Activated CD4-positive, alpha-beta memory T cell treated with anti-CD3 and anti-CD28 coated beads for 36 hours (primary cell): ENCODE measurements at regions not wholly inside any gene's neighbourhood (a gene's known extent, or its start where the extent isn't known, plus 50 kb on each side); places are given as distances from the start of the nearest gene placed in this dataset.

ENCODE experiments used
- CTCF ChIA-PET: fragments of 350-600 bp; sonication (Branson Sonifier 250); formaldehyde crosslinking; loops from one replicate; lab custom pipeline; 2021; ENCODE audit warnings: antibody characterized with exemption, inconsistent platforms; lab: Charles Lee
- POLR2A ChIA-PET: fragments of 350-600 bp; sonication (Branson Sonifier 250); formaldehyde crosslinking; loops from one replicate; lab custom pipeline; 2021; ENCODE audit warnings: antibody characterized with exemption; lab: Charles Lee
- DNase-seq: peaks from one replicate; pipeline ENCODE4 v3.0.0-alpha.2; 2020
- H3K27ac Mint-ChIP-seq: one replicate; pipeline ENCODE4 v1.8.0; 2021; ENCODE audit warnings: mixed read lengths
- H3K27me3 Mint-ChIP-seq: one replicate; pipeline ENCODE4 v1.8.0; 2021; ENCODE audit warnings: mixed read lengths
- H3K36me3 Mint-ChIP-seq: one replicate; pipeline ENCODE4 v1.8.0; 2021; ENCODE audit warnings: mixed read lengths
- H3K4me1 Mint-ChIP-seq: one replicate; pipeline ENCODE4 v1.8.0; 2021; ENCODE audit warnings: low read depth, mixed read lengths
- H3K4me3 Mint-ChIP-seq: one replicate; pipeline ENCODE4 v1.8.0; 2021; ENCODE audit warnings: mild to moderate bottlenecking, mixed read lengths
- H3K9me3 Mint-ChIP-seq: one replicate; pipeline ENCODE4 v1.8.0; 2021; ENCODE audit warnings: mixed read lengths
- intact Hi-C: fragments of 100-400 bp; cut with micrococcal nuclease; formaldehyde crosslinking; loops from one replicate; pipeline ENCODE4 v1.15.1; 2023

GRCh38 chr16:65878347-65878746 is 488.1 kb upstream of the CDH5 start:
- no peaks in the 10 kb centered on the region for H3K36me3 Mint-ChIP-seq
- H3K4me1 Mint-ChIP-seq = no peaks in the 10 kb centered on the region
- H3K27ac Mint-ChIP-seq = no peak overlapping the region
- no peak overlapping the region for H3K4me3 Mint-ChIP-seq
- CTCF ChIA-PET = no interaction called here
- POLR2A ChIA-PET = no interaction called here
- H3K27me3 Mint-ChIP-seq = no peaks in the 10 kb centered on the region
- no peak for DNase-seq
- no peaks in the 10 kb centered on the region for H3K9me3 Mint-ChIP-seq
- intact Hi-C loops = no loop called here

- Mint-ChIP-seq H3K4me3 (no peak overlapping the region), H3K4me1 (no peaks in the 10 kb centered on the region), H3K27me3 (no peaks in the 10 kb centered on the region), H3K36me3 (no peaks in the 10 kb centered on the region), H3K27ac (no peak overlapping the region), H3K9me3 (no peaks in the 10 kb centered on the region)
- ChIA-PET CTCF (no interaction called here), POLR2A (no interaction called here)
- intact Hi-C loops = no loop called here
- DNase-seq = no peak
Observed at GRCh38 chr16:65876624-65877023, 489.9 kb upstream of the CDH5 start.

- H3K9me3 Mint-ChIP-seq = no peaks in the 10 kb centered on the region
- H3K4me1 Mint-ChIP-seq = no peaks in the 10 kb centered on the region
- H3K27me3 Mint-ChIP-seq = no peaks in the 10 kb centered on the region
- ChIA-PET CTCF (no interaction called here), POLR2A (no interaction called here)
- intact Hi-C loops = no loop called here
- no peak overlapping the region for H3K4me3 Mint-ChIP-seq
- DNase-seq = no peak
- no peaks in the 10 kb centered on the region for H3K36me3 Mint-ChIP-seq
- H3K27ac Mint-ChIP-seq = no peak overlapping the region
Observed at GRCh38 chr16:65876056-65876408, 490.5 kb upstream of the CDH5 start.

- no peak for DNase-seq
- ChIA-PET POLR2A (no interaction called here), CTCF (no interaction called here)
- H3K36me3 Mint-ChIP-seq = no peaks in the 10 kb centered on the region
- H3K4me3 Mint-ChIP-seq = no peak overlapping the region
- no peaks in the 10 kb centered on the region for H3K4me1 Mint-ChIP-seq
- H3K27ac Mint-ChIP-seq = no peak overlapping the region
- no peaks in the 10 kb centered on the region for H3K9me3 Mint-ChIP-seq
- no peaks in the 10 kb centered on the region for H3K27me3 Mint-ChIP-seq
- intact Hi-C loops = no loop called here
Observed at GRCh38 chr16:65875381-65876055, 491.0 kb upstream of the CDH5 start.

GRCh38 chr16:65869261-65869660 is 497.2 kb upstream of the CDH5 start:
- peaks cover 2% of the 10 kb centered on the region for H3K9me3 Mint-ChIP-seq
- intact Hi-C loops = no loop called here
- POLR2A ChIA-PET = no interaction called here
- no peak overlapping the region for H3K4me3 Mint-ChIP-seq
- no peaks in the 10 kb centered on the region for H3K4me1 Mint-ChIP-seq
- CTCF ChIA-PET = no interaction called here
- no peaks in the 10 kb centered on the region for H3K36me3 Mint-ChIP-seq
- DNase-seq = no peak
- no peak overlapping the region for H3K27ac Mint-ChIP-seq
- H3K27me3 Mint-ChIP-seq = no peaks in the 10 kb centered on the region

- intact Hi-C loops = no loop called here
- CTCF ChIA-PET = no interaction called here
- no peak for DNase-seq
- H3K4me1 Mint-ChIP-seq = no peaks in the 10 kb centered on the region
- POLR2A ChIA-PET = no interaction called here
- peaks cover 6% of the 10 kb centered on the region for H3K9me3 Mint-ChIP-seq
- H3K4me3 Mint-ChIP-seq = no peak overlapping the region
- no peaks in the 10 kb centered on the region for H3K36me3 Mint-ChIP-seq
- no peak overlapping the region for H3K27ac Mint-ChIP-seq
- H3K27me3 Mint-ChIP-seq = no peaks in the 10 kb centered on the region
Observed at GRCh38 chr16:65867276-65867960, 499.1 kb upstream of the CDH5 start.

- intact Hi-C loops = no loop called here
- Mint-ChIP-seq H3K4me1 (no peaks in the 10 kb centered on the region), H3K27me3 (no peaks in the 10 kb centered on the region), H3K4me3 (no peak overlapping the region), H3K9me3 (peaks cover 6% of the 10 kb centered on the region), H3K36me3 (no peaks in the 10 kb centered on the region), H3K27ac (no peak overlapping the region)
- ChIA-PET CTCF (no interaction called here), POLR2A (no interaction called here)
- DNase-seq = no peak
Observed at GRCh38 chr16:65863236-65863635, 503.3 kb upstream of the CDH5 start.

- DNase-seq = no peak
- no peaks in the 10 kb centered on the region for H3K4me1 Mint-ChIP-seq
- H3K27ac Mint-ChIP-seq = no peak overlapping the region
- H3K4me3 Mint-ChIP-seq = no peak overlapping the region
- POLR2A ChIA-PET = no interaction called here
- intact Hi-C loops = no loop called here
- H3K36me3 Mint-ChIP-seq = no peaks in the 10 kb centered on the region
- CTCF ChIA-PET = no interaction called here
- H3K27me3 Mint-ChIP-seq = no peaks in the 10 kb centered on the region
- peaks cover 6% of the 10 kb centered on the region for H3K9me3 Mint-ChIP-seq
Observed at GRCh38 chr16:65861131-65861731, 505.3 kb upstream of the CDH5 start.

GRCh38 chr16:65855171-65856145 is 511.0 kb upstream of the CDH5 start:
- ChIA-PET CTCF (no interaction called here), POLR2A (no interaction called here)
- intact Hi-C loops = no loop called here
- Mint-ChIP-seq H3K36me3 (no peaks in the 10 kb centered on the region), H3K27ac (no peak overlapping the region), H3K4me1 (no peaks in the 10 kb centered on the region), H3K27me3 (no peaks in the 10 kb centered on the region), H3K4me3 (no peak overlapping the region), H3K9me3 (peaks cover 4% of the 10 kb centered on the region)
- DNase-seq = no peak

- no peaks in the 10 kb centered on the region for H3K4me1 Mint-ChIP-seq
- intact Hi-C loops = no loop called here
Observed at GRCh38 chr16:65846210-65846602, 520.3 kb upstream of the CDH5 start.

GRCh38 chr16:65845466-65846209 is 520.9 kb upstream of the CDH5 start:
- intact Hi-C loops = no loop called here
- CTCF ChIA-PET = no interaction called here
- Mint-ChIP-seq H3K27ac (no peak overlapping the region), H3K4me1 (no peaks in the 10 kb centered on the region), H3K36me3 (no peaks in the 10 kb centered on the region), H3K4me3 (no peak overlapping the region), H3K9me3 (no peaks in the 10 kb centered on the region), H3K27me3 (no peaks in the 10 kb centered on the region)
- no peak for DNase-seq
- POLR2A ChIA-PET = no interaction called here

More at GRCh38 chr16:65846210-65846602, 520.3 kb upstream of the CDH5 start:
- Mint-ChIP-seq H3K9me3 (no peaks in the 10 kb centered on the region), H3K27me3 (no peaks in the 10 kb centered on the region), H3K36me3 (no peaks in the 10 kb centered on the region), H3K4me3 (no peak overlapping the region), H3K27ac (no peak overlapping the region)
- CTCF ChIA-PET = no interaction called here
- no peak for DNase-seq
- POLR2A ChIA-PET = no interaction called here

GRCh38 chr16:65843941-65844340 is 522.5 kb upstream of the CDH5 start:
- no peak for DNase-seq

More at GRCh38 chr16:65843941-65844340, 522.5 kb upstream of the CDH5 start:
- no peaks in the 10 kb centered on the region for H3K4me1 Mint-ChIP-seq
- ChIA-PET CTCF (no interaction called here), POLR2A (no interaction called here)
- no peaks in the 10 kb centered on the region for H3K36me3 Mint-ChIP-seq
- no peaks in the 10 kb centered on the region for H3K27me3 Mint-ChIP-seq
- no peak overlapping the region for H3K4me3 Mint-ChIP-seq
- intact Hi-C loops = no loop called here
- no peak overlapping the region for H3K27ac Mint-ChIP-seq
- H3K9me3 Mint-ChIP-seq = no peaks in the 10 kb centered on the region
